A549 (cell line): ENCODE measurements at regions not wholly inside any gene's neighbourhood (a gene's known extent, or its start where the extent isn't known, plus 50 kb on each side); places are given as distances from the start of the nearest gene placed in this dataset.

Experiments used
- ATAC-seq, 2 experiments: fragments of 200-7000 bp in 1 of 2; fragments of >200 bp in 1 of 2; cut with Nextera tagmentation in 1 of 2; cut with Tn5 transposase in 1 of 2; 3 replicates each; pipeline versions ENCODE4 v1.8.0 to v1.9.1; 2018 to 2020; ENCODE audit warnings: mild to moderate bottlenecking in 1 of 2, moderate library complexity in 1 of 2
- CTCF ChIA-PET: fragments of 300-600 bp; sonication (Branson Sonifier 250); formaldehyde crosslinking; extraction: SDS; loops from one replicate; lab custom pipeline; 2021; ENCODE audit warnings: antibody characterized with exemption, inconsistent platforms; lab: Yijun Ruan, JAX
- POLR2A ChIA-PET: fragments of 350-600 bp; formaldehyde crosslinking; extraction: SDS; loops from one replicate; lab custom pipeline; 2021; ENCODE audit warnings: antibody characterized with exemption, inconsistent platforms; lab: Yijun Ruan, JAX
- DNase-seq, 2 experiments: peaks; one replicate each; pipeline versions ENCODE4 v3.0.0 to v3.0.0-alpha.2; 2011 to 2016; ENCODE audit warnings: low read depth in 1 of 2, low spot score in 1 of 2
- FAIRE-seq: peaks from 2 replicates; lab custom pipeline; 2011; peaks lifted over from hg19 to GRCh38; lab: Jason Lieb, UNC
- H3K27ac ChIP-seq, 2 experiments: fragments of >200 bp; sonication (Bioruptor Twin); formaldehyde crosslinking; 3 replicates each; pipeline ENCODE4 v1.5.1; 2016 to 2017
- H3K4me1 ChIP-seq: fragments of >200 bp; sonication (Bioruptor Twin); formaldehyde crosslinking; 3 replicates; pipeline ENCODE4 v1.6.1; 2016
- H3K4me2 ChIP-seq: fragments of >200 bp; sonication (Bioruptor Twin); formaldehyde crosslinking; 3 replicates; pipeline ENCODE4 v1.6.1; 2016
- H3K4me3 ChIP-seq: fragments of >200 bp; sonication (Bioruptor Twin); formaldehyde crosslinking; 3 replicates; pipeline ENCODE4 v1.5.1; 2016
- H3K9me3 ChIP-seq: fragments of >200 bp; sonication (Bioruptor Twin); formaldehyde crosslinking; 3 replicates; pipeline ENCODE4 v1.6.1; 2016
- ATOH8 ChIP-seq: fragments of 250-450 bp; sonication (Bioruptor Pico); IDR thresholded peaks from 2 replicates; pipeline ENCODE4 v1.5.0; 2020; ENCODE audit warnings: low read depth, mild to moderate bottlenecking, moderate library complexity
- BHLHE40 ChIP-seq: IDR thresholded peaks from 2 replicates; pipeline ENCODE4 v1.6.1; 2012; ENCODE audit warnings: low read depth, low read length, inconsistent platforms
- CBX2 ChIP-seq: fragments of 200-600 bp; sonication (generic); IDR thresholded peaks from 2 replicates; pipeline ENCODE4 v1.6.1; 2016; ENCODE audit warnings: low read depth, mild to moderate bottlenecking, borderline replicate concordance
- CHD2 ChIP-seq: fragments of 150-350 bp; IDR thresholded peaks from 2 replicates; pipeline ENCODE4 v1.6.1; 2014; ENCODE audit warnings: low read length; ENCODE audit not compliant: partially characterized antibody
- ELK1 ChIP-seq: fragments of 150-350 bp; IDR thresholded peaks from 2 replicates; pipeline ENCODE4 v1.6.1; 2014; ENCODE audit warnings: low read depth, mild to moderate bottlenecking, low read length
- EP300 ChIP-seq, 2 experiments: fragments of >200 bp; sonication (Bioruptor Twin); formaldehyde crosslinking; IDR thresholded peaks; 2 replicates in 1 of 2; 3 replicates in 1 of 2; pipeline ENCODE4 v1.6.1; 2016 to 2017
- ESRRA ChIP-seq: fragments of 150-350 bp; IDR thresholded peaks from 2 replicates; pipeline ENCODE4 v1.6.1; 2014; ENCODE audit warnings: mild to moderate bottlenecking, low read length, borderline replicate concordance
- FOXS1 ChIP-seq: fragments of 250-450 bp; sonication (Bioruptor Pico); IDR thresholded peaks from 2 replicates; pipeline ENCODE4 v1.5.0; 2020; ENCODE audit warnings: mild to moderate bottlenecking, moderate library complexity
- GATA3 ChIP-seq: IDR thresholded peaks from 2 replicates; pipeline ENCODE4 v1.6.1; 2012; ENCODE audit warnings: borderline replicate concordance
- HDAC2 ChIP-seq: fragments of 200-600 bp; sonication (generic); IDR thresholded peaks from 2 replicates; pipeline ENCODE4 v1.6.1; 2016
- HES2 ChIP-seq: fragments of >200 bp; sonication (Bioruptor Twin); formaldehyde crosslinking; IDR thresholded peaks from 2 replicates; pipeline ENCODE4 v1.6.1; 2016
- HEYL ChIP-seq: fragments of 250-450 bp; sonication (Bioruptor Pico); IDR thresholded peaks from 2 replicates; pipeline ENCODE4 v1.8.0; 2021; ENCODE audit warnings: mild to moderate bottlenecking, moderate library complexity
- HOXA7 ChIP-seq: fragments of 250-450 bp; sonication (Bioruptor Pico); IDR thresholded peaks from 2 replicates; pipeline ENCODE4 v1.5.0; 2020; ENCODE audit warnings: mild to moderate bottlenecking, moderate library complexity
- KDM1A ChIP-seq: fragments of 200-600 bp; sonication (generic); IDR thresholded peaks from 2 replicates; pipeline ENCODE4 v1.6.1; 2016; ENCODE audit warnings: low read depth, mild to moderate bottlenecking
- KDM5A ChIP-seq: fragments of 200-600 bp; sonication (generic); IDR thresholded peaks from 2 replicates; pipeline ENCODE4 v1.6.1; 2016; ENCODE audit warnings: antibody characterized with exemption, mild to moderate bottlenecking
- MAFK ChIP-seq: fragments of 450-650 bp; IDR thresholded peaks from 2 replicates; pipeline ENCODE4 v1.6.1; 2014; ENCODE audit not compliant: partially characterized antibody
- MAZ ChIP-seq: fragments of 150-350 bp; IDR thresholded peaks from 2 replicates; pipeline ENCODE4 v1.6.1; 2014; ENCODE audit warnings: antibody characterized with exemption, low read depth, low read length, borderline replicate concordance
- MYC ChIP-seq: IDR thresholded peaks from 2 replicates; pipeline ENCODE4 v1.6.1; 2012; ENCODE audit warnings: mild to moderate bottlenecking, inconsistent platforms, low read length, improper control_type of control experiment, borderline replicate concordance
- NFE2L2 ChIP-seq: fragments of 150-350 bp; conservative IDR thresholded peaks from 2 replicates; pipeline ENCODE4 v1.6.1; 2014; ENCODE audit warnings: low read length
- NPAS2 ChIP-seq: fragments of 250-450 bp; sonication (Bioruptor Pico); IDR thresholded peaks from 2 replicates; pipeline ENCODE4 v1.8.0; 2022; ENCODE audit warnings: mild to moderate bottlenecking, moderate library complexity, borderline replicate concordance
- NR3C1 ChIP-seq: fragments of >200 bp; sonication (Bioruptor Twin); formaldehyde crosslinking; IDR thresholded peaks from 3 replicates; pipeline ENCODE4 v1.6.1; 2017
- POLR2A ChIP-seq: IDR thresholded peaks from 2 replicates; pipeline ENCODE4 v1.6.1; 2012; ENCODE audit warnings: mild to moderate bottlenecking, low read length
- POLR2AphosphoS2 ChIP-seq: conservative IDR thresholded peaks from 2 replicates; pipeline ENCODE4 v1.6.1; 2012; ENCODE audit warnings: low read length, improper control_type of control experiment, inconsistent platforms
- RARB ChIP-seq: fragments of 250-450 bp; sonication (Bioruptor Pico); IDR thresholded peaks from 2 replicates; pipeline ENCODE4 v1.8.0; 2021; ENCODE audit warnings: mild to moderate bottlenecking, moderate library complexity
- RCOR1 ChIP-seq: fragments of 150-350 bp; IDR thresholded peaks from 2 replicates; pipeline ENCODE4 v1.6.1; 2014; ENCODE audit warnings: antibody characterized with exemption, low read length, low read depth
- RFX5 ChIP-seq: fragments of 450-650 bp; IDR thresholded peaks from 2 replicates; pipeline ENCODE4 v1.7.1; 2014; ENCODE audit warnings: antibody characterized with exemption, mild to moderate bottlenecking, moderate library complexity
- SMC3 ChIP-seq: fragments of >200 bp; sonication (Bioruptor Twin); formaldehyde crosslinking; IDR thresholded peaks from 3 replicates; pipeline ENCODE4 v1.6.1; 2018; ENCODE audit warnings: inconsistent platforms
- SREBF2 ChIP-seq: fragments of 450-650 bp; IDR thresholded peaks from 2 replicates; pipeline ENCODE4 v1.6.1; 2014; ENCODE audit warnings: mild to moderate bottlenecking, moderate library complexity
- USF2 ChIP-seq: fragments of 450-650 bp; IDR thresholded peaks from 2 replicates; pipeline ENCODE4 v1.6.1; 2014; ENCODE audit warnings: antibody characterized with exemption
- ZNF302 ChIP-seq: fragments of 250-450 bp; sonication (Bioruptor Pico); IDR thresholded peaks from 2 replicates; pipeline ENCODE4 v1.9.0; 2021; ENCODE audit warnings: inconsistent platforms, mild to moderate bottlenecking, moderate library complexity
- ZSCAN20 ChIP-seq: fragments of 250-450 bp; sonication (Bioruptor Pico); IDR thresholded peaks from 2 replicates; pipeline ENCODE4 v1.8.0; 2022; ENCODE audit warnings: mild to moderate bottlenecking, moderate library complexity
- WGBS: methylation state at CpG from one replicate; pipeline ENCODE4 v1.1.6; 2017; ENCODE audit errors: missing lambda C conversion rate; 5-methylcytosine and 5-hydroxymethylcytosine counted together

GRCh38 chr18:76228716-76229115 is 266.3 kb downstream of the ZNF516 start:
- no peaks in the 10 kb centered on the region for H3K9me3 ChIP-seq
- no peak for ATAC-seq
- POLR2A ChIA-PET: no interaction called here
- no peak for DNase-seq
- CTCF ChIA-PET: no interaction called here
- no peak for FAIRE-seq
- no peak overlapping the region for H3K27ac ChIP-seq
- no peak overlapping the region for H3K4me2 ChIP-seq
- no peak overlapping the region for H3K4me3 ChIP-seq
- no peak for TF ChIP-seq HEYL
- TF ChIP-seq MYC: no peak
- TF ChIP-seq HES2: no peak
- TF ChIP-seq RFX5: no peak
- TF ChIP-seq MAZ: no peak
- no peak for TF ChIP-seq NPAS2 (CRISPR knock-in tag)
- TF ChIP-seq ATOH8: no peak
- no peak for TF ChIP-seq SREBF2
- TF ChIP-seq SMC3: no peak
- TF ChIP-seq HDAC2: no peak
- TF ChIP-seq ESRRA: no peak
- TF ChIP-seq NR3C1: no peak
- no peak for TF ChIP-seq NFE2L2
- no peak for TF ChIP-seq ELK1
- TF ChIP-seq KDM5A: no peak
- TF ChIP-seq POLR2A: no peak
- TF ChIP-seq CBX2: no peak
- no peak for TF ChIP-seq KDM1A
- WGBS: 24% methylated on average over 7 of the region's 7 CpGs
- no peaks in the 10 kb centered on the region for H3K4me1 ChIP-seq

- 17% methylated on average over 5 of the region's 9 CpGs for WGBS
- no peak for DNase-seq
- no peak for ATAC-seq
- Histone ChIP-seq H3K4me1 (no peaks in the 10 kb centered on the region), H3K4me3 (no peak overlapping the region), H3K27ac (no peak overlapping the region), H3K9me3 (no peaks in the 10 kb centered on the region), H3K4me2 (no peak overlapping the region)
- ChIA-PET POLR2A (no interaction called here), CTCF (interaction anchor here (0.6 kb wide), 1 partner anchor 1252 kb away, joined by 4 read pairs; no protein-coding TSS in a partner anchor)
- no peak for FAIRE-seq
- TF ChIP-seq BHLHE40 (no peak), MAFK (no peak), RARB (CRISPR knock-in tag) (no peak), ELK1 (no peak), RCOR1 (no peak), POLR2AphosphoS2 (no peak), KDM5A (no peak), USF2 (no peak), KDM1A (no peak), GATA3 (no peak), SMC3 (no peak), EP300 (IDR thresholded peaks at IDR 0.05) (no peak), HOXA7 (CRISPR knock-in tag) (no peak), ZNF302 (CRISPR knock-in tag) (no peak), ZSCAN20 (CRISPR knock-in tag) (no peak), CHD2 (no peak), HES2 (no peak), FOXS1 (CRISPR knock-in tag) (no peak)
Observed at GRCh38 chr18:76227759-76228158, 267.3 kb downstream of the ZNF516 start.
